Brain microvascular endothelial cell (primary cell): ENCODE measurements at regions not wholly inside any gene's neighbourhood (a gene's known extent, or its start where the extent isn't known, plus 50 kb on each side); places are given as distances from the start of the nearest gene placed in this dataset.
"Not testable (repeated sequence)": the region's sequence is repeated elsewhere in the genome, so short reads cannot be mapped to it uniquely, and the experiment has no call there.

Experiments used
- DNase-seq: peaks from one replicate; pipeline ENCODE4 v3.0.0-alpha.2; 2020
- H3K27ac ChIP-seq: fragments of 250-450 bp; sonication (Bioruptor Pico); 2 replicates; pipeline ENCODE4 v1.5.1; 2020; ENCODE audit warnings: mild to moderate bottlenecking, moderate library complexity
- H3K27me3 ChIP-seq: fragments of 250-450 bp; sonication (Bioruptor Pico); replicated peaks from 2 replicates; pipeline ENCODE4 v1.5.1; 2020; ENCODE audit warnings: mild to moderate bottlenecking
- H3K36me3 ChIP-seq: fragments of 250-450 bp; sonication (Bioruptor Pico); replicated peaks from 2 replicates; pipeline ENCODE4 v1.5.1; 2020; ENCODE audit warnings: mild to moderate bottlenecking
- H3K4me3 ChIP-seq: 2 replicates; pipeline ENCODE4 v1.5.1; 2011; ENCODE audit warnings: low read depth, mild to moderate bottlenecking, control low read depth, low read length, moderate library complexity
- in situ Hi-C: cut with HindIII; loops from 2 replicates; pipeline ENCODE4 v1.10.0; 2017; ENCODE audit warnings: low sequenced_read_pairs, low pct_ligation_motif_present
- TF ChIP-seq, protein P1 (sequence below): IDR thresholded peaks from 2 replicates; pipeline ENCODE4 v1.5.1; 2011; ENCODE audit warnings: low read depth, mild to moderate bottlenecking, moderate library complexity, low read length, control low read depth, inconsistent platforms; ENCODE audit errors: missing control alignments

DNA sequence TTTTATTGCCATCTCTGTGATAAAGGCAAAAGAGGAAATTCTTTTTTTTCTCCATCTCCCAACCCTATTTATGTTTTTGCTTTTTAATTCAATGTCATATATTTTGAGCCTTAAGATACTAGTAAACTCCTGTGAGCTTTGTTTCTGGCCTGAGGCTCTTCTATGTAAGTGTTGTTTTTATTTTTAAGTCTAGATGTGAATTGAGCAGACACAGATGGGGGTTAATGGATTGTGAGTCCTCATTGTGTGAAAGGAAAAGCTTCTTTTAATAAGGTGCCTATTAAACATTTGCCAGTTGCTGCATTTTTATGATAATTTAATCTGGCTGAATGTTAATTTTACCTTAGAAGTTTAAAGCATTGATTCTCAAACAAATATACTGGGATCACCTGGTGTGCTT is 2337.9 kb upstream of the RAG2 start:
- in situ Hi-C loops, result no loop called here
- H3K36me3 ChIP-seq, result no peaks in the 10 kb centered on the region
- no peak for DNase-seq
- H3K4me3 ChIP-seq, result no peak overlapping the region
- TF ChIP-seq, protein P1, sequence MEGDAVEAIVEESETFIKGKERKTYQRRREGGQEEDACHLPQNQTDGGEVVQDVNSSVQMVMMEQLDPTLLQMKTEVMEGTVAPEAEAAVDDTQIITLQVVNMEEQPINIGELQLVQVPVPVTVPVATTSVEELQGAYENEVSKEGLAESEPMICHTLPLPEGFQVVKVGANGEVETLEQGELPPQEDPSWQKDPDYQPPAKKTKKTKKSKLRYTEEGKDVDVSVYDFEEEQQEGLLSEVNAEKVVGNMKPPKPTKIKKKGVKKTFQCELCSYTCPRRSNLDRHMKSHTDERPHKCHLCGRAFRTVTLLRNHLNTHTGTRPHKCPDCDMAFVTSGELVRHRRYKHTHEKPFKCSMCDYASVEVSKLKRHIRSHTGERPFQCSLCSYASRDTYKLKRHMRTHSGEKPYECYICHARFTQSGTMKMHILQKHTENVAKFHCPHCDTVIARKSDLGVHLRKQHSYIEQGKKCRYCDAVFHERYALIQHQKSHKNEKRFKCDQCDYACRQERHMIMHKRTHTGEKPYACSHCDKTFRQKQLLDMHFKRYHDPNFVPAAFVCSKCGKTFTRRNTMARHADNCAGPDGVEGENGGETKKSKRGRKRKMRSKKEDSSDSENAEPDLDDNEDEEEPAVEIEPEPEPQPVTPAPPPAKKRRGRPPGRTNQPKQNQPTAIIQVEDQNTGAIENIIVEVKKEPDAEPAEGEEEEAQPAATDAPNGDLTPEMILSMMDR, result no peak
- no peaks in the 10 kb centered on the region for H3K27me3 ChIP-seq
- no peak overlapping the region for H3K27ac ChIP-seq

DNA sequence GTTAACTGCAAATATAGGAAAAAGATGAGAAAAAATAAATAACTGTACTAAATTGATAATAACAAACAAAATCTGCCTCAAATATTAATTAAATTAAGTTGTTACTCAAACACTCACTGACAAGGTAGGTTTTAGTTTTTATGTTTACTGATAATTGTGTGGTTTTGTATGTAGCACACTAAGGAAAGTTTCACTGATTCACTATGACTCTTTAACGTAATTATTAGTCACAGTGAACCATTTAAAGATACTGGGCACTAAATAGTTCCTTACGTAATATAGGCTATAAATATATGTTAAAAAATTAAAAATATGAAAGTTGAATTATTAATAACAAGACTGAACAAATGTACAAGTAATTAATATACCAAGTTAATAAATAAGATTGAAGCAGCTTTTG is 2330.0 kb upstream of the RAG2 start:
- H3K36me3 ChIP-seq, result no peaks in the 10 kb centered on the region
- in situ Hi-C loops, result no loop called here
- TF ChIP-seq, protein P1, result no peak

DNA sequence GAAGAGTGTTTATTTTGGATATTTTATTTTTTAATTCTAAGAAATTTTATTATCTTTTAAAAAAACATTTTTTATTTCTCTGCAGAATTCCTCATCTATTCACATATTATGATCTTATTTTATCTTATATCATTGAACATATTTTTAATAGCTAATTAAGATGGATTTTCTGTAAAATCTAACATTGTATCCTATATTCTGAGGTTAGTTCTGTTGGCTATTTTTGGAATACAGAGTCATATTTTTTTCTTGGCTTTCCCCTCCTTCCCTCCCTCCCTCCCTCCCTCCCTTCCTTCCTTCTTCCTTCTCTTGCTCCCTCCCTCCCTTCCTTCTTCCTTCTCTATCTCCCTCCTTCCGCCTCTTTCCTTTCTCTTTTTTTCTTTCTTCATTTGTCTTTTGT is 2326.6 kb upstream of the RAG2 start:
- H3K27ac ChIP-seq, result no peak overlapping the region
- no peaks in the 10 kb centered on the region for H3K36me3 ChIP-seq
- H3K27me3 ChIP-seq, result no peaks in the 10 kb centered on the region
- TF ChIP-seq, protein P1, result no peak
- no peak overlapping the region for H3K4me3 ChIP-seq
- in situ Hi-C loops, result no loop called here
- DNase-seq, result no peak

More for the DNA sequence above, 2330.0 kb upstream of the RAG2 start:
- Histone ChIP-seq H3K27me3 (no peaks in the 10 kb centered on the region), H3K27ac (no peak overlapping the region), H3K4me3 (no peak overlapping the region)
- no peak for DNase-seq

DNA sequence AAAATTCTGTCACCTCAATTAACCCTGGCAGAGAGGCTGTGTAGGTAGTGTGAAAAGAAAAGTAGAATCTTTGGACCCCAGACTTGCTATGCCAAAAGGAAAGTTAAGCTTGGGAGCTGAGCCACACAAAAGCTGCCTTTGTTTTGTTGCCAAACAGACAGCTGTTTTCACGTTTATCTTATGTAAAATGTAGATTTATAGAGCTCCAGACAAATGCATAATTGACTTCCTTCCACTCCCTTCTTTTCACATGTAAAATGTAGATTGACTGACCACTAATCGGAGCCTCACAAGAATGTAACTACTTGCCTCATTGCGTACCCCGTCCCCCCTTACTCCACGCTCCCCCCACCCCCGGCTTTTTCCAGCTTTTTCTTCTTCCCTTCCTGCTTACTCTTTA is 2302.2 kb upstream of the RAG2 start:
- TF ChIP-seq, protein P1, result no peak
- Histone ChIP-seq H3K27me3 (no peaks in the 10 kb centered on the region), H3K4me3 (no peak overlapping the region), H3K36me3 (no peaks in the 10 kb centered on the region), H3K27ac (no peak overlapping the region)
- in situ Hi-C loops, result no loop called here
- DNase-seq, result no peak

DNA sequence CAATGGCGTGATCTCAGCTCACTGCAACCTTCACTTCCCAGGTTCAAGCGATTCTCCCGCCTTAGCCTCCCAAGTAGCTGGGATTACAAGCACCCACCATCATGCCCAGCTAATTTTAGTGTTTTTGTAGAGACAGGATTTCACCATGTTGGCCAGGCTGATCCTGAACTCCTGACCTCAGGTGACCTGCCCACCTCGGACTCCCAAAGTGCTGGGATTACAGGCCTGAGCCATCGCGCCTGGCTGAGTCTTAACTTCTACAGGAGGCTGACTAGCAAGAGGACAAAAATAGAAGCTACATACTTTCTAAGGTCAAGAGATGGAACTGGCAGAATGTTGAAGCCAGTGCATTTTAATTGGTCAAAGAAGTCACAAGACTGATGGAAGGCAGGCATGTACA is 2296.2 kb upstream of the RAG2 start:
- H3K36me3 ChIP-seq, H3K4me3 ChIP-seq, H3K27me3 ChIP-seq, DNase-seq, H3K27ac ChIP-seq, in situ Hi-C loops: not testable (repeated sequence)

DNA sequence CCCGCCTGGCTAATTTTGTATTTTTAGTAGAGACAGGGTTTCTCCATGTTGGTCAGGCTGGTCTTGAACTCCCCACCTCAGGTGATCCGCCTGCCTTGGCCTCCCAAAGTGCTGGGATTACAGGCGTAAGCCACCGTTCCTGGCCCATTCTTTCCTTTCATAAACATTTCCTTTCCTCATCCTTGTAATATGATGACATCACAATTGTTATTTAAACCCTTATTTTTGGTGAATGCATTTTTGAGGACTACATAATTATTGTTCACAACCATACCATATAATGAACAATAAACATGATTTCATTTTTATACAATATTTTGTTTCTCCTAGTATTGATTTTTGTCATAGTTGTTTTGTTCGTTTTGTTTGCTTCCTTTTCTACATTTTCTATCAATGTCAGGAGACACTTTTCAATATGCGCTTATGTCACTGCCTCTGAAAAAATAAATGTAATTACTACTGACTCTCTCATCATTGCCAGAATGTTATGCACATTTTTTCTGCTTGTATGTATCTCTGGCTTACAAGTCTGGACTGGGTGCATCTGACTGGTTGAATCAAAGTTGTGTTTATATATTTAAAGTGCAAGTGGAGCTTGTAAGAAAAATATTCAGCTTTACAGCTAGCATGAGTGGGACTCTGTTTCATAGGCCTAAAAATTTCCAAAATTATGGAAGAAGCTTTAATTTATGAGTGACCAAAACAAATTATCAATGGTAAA is 2286.3 kb upstream of the RAG2 start:
- no peaks in the 10 kb centered on the region for H3K36me3 ChIP-seq
- H3K27me3 ChIP-seq, result no peaks in the 10 kb centered on the region
- in situ Hi-C loops, result no loop called here
- DNase-seq, result no peak
- no peak overlapping the region for H3K4me3 ChIP-seq
- no peak overlapping the region for H3K27ac ChIP-seq
- TF ChIP-seq, protein P1, result no peak
